ENCODE measurements at regions not wholly inside any gene's neighbourhood (a gene's known extent, or its start where the extent isn't known, plus 50 kb on each side); places are given as distances from the start of the nearest gene placed in this dataset.

DNA sequence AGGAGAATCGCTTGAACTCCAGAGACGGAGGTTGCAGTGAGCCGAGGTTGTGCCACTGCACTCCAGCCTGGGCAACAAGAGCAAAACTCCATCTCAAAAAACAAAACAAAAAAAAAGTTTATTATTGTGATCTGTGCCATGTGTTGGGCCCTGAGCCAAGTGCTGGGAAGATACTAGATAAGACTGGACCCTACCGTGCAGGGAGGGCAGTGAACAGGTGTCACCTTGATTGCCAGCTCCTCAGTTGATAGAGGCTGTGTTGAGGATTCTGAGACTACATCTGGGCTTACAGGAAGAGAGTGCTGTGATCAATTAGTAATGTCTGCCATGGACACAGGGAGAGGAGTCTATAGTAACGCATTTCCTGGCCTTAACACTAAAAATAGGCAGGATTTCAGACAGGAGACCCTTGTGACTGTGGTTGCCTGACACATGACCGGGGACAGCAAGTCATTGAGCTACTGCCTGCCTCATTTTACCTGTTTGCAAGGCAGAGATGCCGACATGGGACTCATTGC, 201.5 kb downstream of the C9orf50 start:
- ATAC-seq (ENCODE audit: poor library complexity) (no peak), DNase-seq (no peak)
- TF ChIP-seq, protein P1, sequence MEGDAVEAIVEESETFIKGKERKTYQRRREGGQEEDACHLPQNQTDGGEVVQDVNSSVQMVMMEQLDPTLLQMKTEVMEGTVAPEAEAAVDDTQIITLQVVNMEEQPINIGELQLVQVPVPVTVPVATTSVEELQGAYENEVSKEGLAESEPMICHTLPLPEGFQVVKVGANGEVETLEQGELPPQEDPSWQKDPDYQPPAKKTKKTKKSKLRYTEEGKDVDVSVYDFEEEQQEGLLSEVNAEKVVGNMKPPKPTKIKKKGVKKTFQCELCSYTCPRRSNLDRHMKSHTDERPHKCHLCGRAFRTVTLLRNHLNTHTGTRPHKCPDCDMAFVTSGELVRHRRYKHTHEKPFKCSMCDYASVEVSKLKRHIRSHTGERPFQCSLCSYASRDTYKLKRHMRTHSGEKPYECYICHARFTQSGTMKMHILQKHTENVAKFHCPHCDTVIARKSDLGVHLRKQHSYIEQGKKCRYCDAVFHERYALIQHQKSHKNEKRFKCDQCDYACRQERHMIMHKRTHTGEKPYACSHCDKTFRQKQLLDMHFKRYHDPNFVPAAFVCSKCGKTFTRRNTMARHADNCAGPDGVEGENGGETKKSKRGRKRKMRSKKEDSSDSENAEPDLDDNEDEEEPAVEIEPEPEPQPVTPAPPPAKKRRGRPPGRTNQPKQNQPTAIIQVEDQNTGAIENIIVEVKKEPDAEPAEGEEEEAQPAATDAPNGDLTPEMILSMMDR (IDR thresholded peaks at IDR 0.05): no peak
- Histone ChIP-seq H3K27me3 (ENCODE audit: control insufficient read depth in 1 of 2, insufficient read depth in 2 of 2, low read length in 2 of 2) (no peaks in the 10 kb centered on the region), H3K36me3 (ENCODE audit: insufficient read depth, low read length) (no peaks in the 10 kb centered on the region), H3K9me3 (ENCODE audit: control insufficient read depth in 1 of 2, insufficient read depth in 1 of 2, low read length in 2 of 2) (no peaks in the 10 kb centered on the region), H3K4me1 (ENCODE audit: insufficient read depth, low read length) (peaks cover 32% of the 10 kb centered on the region), H3K4me3 (ENCODE audit: low read length) (no peak overlapping the region), H3K27ac (ENCODE audit: low read depth in 1 of 2, low read length in 2 of 2) (no peak overlapping the region)
- intact Hi-C loops (cut with DNase I, micrococcal nuclease): loop anchor here in 1 of 2 experiments (5.0 kb wide), 1 partner anchor 97 kb away; no protein-coding TSS in a partner anchor
- Mint-ChIP-seq H3K9me3 (no peaks in the 10 kb centered on the region), H3K27ac (no peak overlapping the region), H3K36me3 (ENCODE audit: low read depth) (peaks cover 1% of the 10 kb centered on the region), H3K27me3 (no peaks in the 10 kb centered on the region), H3K4me1 (ENCODE audit: low read depth) (peaks cover 17% of the 10 kb centered on the region), H3K4me3 (no peak overlapping the region)
- POLR2A ChIA-PET: no interaction called here
- CTCF ChIA-PET: no interaction called here

DNA sequence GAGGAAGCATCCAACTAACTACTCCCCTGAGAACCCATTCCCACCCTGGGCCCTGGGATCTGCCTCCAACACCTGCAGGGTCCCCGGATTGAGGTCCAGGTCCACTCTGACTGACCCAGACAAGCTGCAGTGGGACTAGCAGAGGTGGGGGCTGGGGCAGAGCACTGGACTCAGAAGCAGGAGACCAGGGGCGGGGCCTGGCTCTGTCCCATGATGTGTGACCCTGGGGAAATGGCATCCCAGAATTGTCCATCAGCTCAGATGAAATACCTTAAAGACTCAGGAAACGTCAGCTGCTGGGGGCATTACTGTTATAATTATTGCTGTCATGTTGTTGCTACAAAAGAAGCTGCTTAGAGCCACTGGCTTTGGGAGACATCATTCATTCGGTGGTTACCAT, 202.4 kb downstream of the C9orf50 start:
- Mint-ChIP-seq H3K27ac (no peak overlapping the region), H3K4me3 (no peak overlapping the region), H3K36me3 (ENCODE audit: low read depth) (peaks cover 7% of the 10 kb centered on the region), H3K4me1 (ENCODE audit: low read depth) (peaks cover 22% of the 10 kb centered on the region), H3K9me3 (no peaks in the 10 kb centered on the region), H3K27me3 (no peaks in the 10 kb centered on the region)
- DNase-seq (no peak), ATAC-seq (ENCODE audit: poor library complexity) (no peak)
- ChIA-PET CTCF (no interaction called here), POLR2A (no interaction called here)
- H3K9me3 ChIP-seq (ENCODE audit: control insufficient read depth in 1 of 2, insufficient read depth in 1 of 2, low read length in 2 of 2): no peaks in the 10 kb centered on the region
- H3K36me3 ChIP-seq (ENCODE audit: insufficient read depth, low read length): no peaks in the 10 kb centered on the region
- TF ChIP-seq, protein P1 (IDR thresholded peaks at IDR 0.05): no peak
- H3K4me3 ChIP-seq (ENCODE audit: low read length): no peak overlapping the region
- H3K27me3 ChIP-seq (ENCODE audit: control insufficient read depth in 1 of 2, insufficient read depth in 2 of 2, low read length in 2 of 2): no peaks in the 10 kb centered on the region
- intact Hi-C loops (cut with DNase I, micrococcal nuclease): loop anchor here in 1 of 2 experiments (5.0 kb wide), 1 partner anchor 96 kb away; no protein-coding TSS in a partner anchor
- peaks cover 39% of the 10 kb centered on the region for H3K4me1 ChIP-seq (ENCODE audit: insufficient read depth, low read length)
- no peak overlapping the region for H3K27ac ChIP-seq (ENCODE audit: low read depth in 1 of 2, low read length in 2 of 2)

DNA sequence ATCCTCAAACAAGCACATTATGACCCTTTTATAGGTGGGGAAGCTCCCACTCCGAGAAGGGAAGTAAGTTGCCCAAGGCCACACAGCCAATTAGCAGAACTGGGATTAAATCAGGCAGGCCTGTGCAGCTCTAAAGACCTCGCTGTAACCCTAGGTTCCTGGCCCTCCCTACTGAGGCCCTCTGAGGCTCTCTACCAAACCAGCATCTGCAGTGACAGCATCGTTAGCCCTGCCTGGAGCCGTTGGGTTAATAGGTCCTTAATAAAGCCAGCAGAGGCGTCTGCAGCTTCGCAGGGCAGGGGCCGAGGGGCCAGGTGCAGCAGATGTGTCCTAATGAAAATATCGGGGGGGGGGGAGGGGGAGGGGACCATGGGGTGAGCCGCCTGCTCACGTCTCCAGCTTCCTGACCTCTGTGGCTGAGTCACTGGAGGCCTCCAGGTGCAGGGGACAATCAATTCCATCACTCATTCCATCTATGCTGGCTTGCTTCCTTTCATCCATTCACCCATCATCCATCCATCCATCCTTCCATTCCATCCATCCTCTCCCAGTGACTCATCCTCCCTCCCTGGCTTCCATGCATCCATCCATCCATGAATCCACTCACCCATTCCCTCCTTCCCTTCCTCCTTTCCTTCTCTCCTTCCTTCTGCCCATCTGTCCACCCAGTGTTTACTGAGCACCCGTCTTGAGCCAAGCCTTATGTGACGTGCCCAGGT, 203.9 kb downstream of the C9orf50 start:
- intact Hi-C loops (cut with DNase I, micrococcal nuclease): loop anchor here in 1 of 2 experiments (5.0 kb wide), 1 partner anchor 95 kb away; no protein-coding TSS in a partner anchor
- DNase-seq (peak in 1 of 14 experiments; percentile 40), ATAC-seq (ENCODE audit: poor library complexity) (no peak)
- no peaks in the 10 kb centered on the region for H3K9me3 Mint-ChIP-seq
- peaks cover 9% of the 10 kb centered on the region for H3K36me3 Mint-ChIP-seq (ENCODE audit: low read depth)
- H3K27ac Mint-ChIP-seq: peak overlapping the region; percentile 85
- peaks cover 22% of the 10 kb centered on the region for H3K4me1 Mint-ChIP-seq (ENCODE audit: low read depth)
- TF ChIP-seq, protein P1 (IDR thresholded peaks at IDR 0.05): no peak
- H3K27me3 Mint-ChIP-seq: no peaks in the 10 kb centered on the region
- peak overlapping the region; percentile 80 for H3K4me3 Mint-ChIP-seq
- H3K36me3 ChIP-seq (ENCODE audit: insufficient read depth, low read length): no peaks in the 10 kb centered on the region
- peaks cover 35% of the 10 kb centered on the region for H3K4me1 ChIP-seq (ENCODE audit: insufficient read depth, low read length)
- H3K9me3 ChIP-seq (ENCODE audit: control insufficient read depth in 1 of 2, insufficient read depth in 1 of 2, low read length in 2 of 2): no peaks in the 10 kb centered on the region
- ChIA-PET POLR2A (no interaction called here), CTCF (no interaction called here)
- H3K27ac ChIP-seq (ENCODE audit: low read depth in 1 of 2, low read length in 2 of 2): no peak overlapping the region
- no peak overlapping the region for H3K4me3 ChIP-seq (ENCODE audit: low read length)
- H3K27me3 ChIP-seq (ENCODE audit: control insufficient read depth in 1 of 2, insufficient read depth in 2 of 2, low read length in 2 of 2): no peaks in the 10 kb centered on the region

All from CD4-positive, alpha-beta T cell (primary cell).